ENCODE measurements at regions not wholly inside any gene's neighbourhood (a gene's known extent, or its start where the extent isn't known, plus 50 kb on each side); places are given as distances from the start of the nearest gene placed in this dataset.

- TF ChIP-seq CTCF (IDR thresholded peaks at IDR 0.05) = no peak
- TF ChIP-seq, protein P1, sequence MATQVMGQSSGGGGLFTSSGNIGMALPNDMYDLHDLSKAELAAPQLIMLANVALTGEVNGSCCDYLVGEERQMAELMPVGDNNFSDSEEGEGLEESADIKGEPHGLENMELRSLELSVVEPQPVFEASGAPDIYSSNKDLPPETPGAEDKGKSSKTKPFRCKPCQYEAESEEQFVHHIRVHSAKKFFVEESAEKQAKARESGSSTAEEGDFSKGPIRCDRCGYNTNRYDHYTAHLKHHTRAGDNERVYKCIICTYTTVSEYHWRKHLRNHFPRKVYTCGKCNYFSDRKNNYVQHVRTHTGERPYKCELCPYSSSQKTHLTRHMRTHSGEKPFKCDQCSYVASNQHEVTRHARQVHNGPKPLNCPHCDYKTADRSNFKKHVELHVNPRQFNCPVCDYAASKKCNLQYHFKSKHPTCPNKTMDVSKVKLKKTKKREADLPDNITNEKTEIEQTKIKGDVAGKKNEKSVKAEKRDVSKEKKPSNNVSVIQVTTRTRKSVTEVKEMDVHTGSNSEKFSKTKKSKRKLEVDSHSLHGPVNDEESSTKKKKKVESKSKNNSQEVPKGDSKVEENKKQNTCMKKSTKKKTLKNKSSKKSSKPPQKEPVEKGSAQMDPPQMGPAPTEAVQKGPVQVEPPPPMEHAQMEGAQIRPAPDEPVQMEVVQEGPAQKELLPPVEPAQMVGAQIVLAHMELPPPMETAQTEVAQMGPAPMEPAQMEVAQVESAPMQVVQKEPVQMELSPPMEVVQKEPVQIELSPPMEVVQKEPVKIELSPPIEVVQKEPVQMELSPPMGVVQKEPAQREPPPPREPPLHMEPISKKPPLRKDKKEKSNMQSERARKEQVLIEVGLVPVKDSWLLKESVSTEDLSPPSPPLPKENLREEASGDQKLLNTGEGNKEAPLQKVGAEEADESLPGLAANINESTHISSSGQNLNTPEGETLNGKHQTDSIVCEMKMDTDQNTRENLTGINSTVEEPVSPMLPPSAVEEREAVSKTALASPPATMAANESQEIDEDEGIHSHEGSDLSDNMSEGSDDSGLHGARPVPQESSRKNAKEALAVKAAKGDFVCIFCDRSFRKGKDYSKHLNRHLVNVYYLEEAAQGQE (IDR thresholded peaks at IDR 0.05; ENCODE audit: insufficient read depth in 1 of 2, low read depth in 2 of 2, low read length in 1 of 2) = no peak
Observed at GRCh38 chrX:118904218-118904617, 70.2 kb upstream of the LONRF3 start.

Measured in Panc1 (cell line).